Dermis blood vessel endothelial cell (primary cell): ENCODE measurements at regions not wholly inside any gene's neighbourhood (a gene's known extent, or its start where the extent isn't known, plus 50 kb on each side); places are given as distances from the start of the nearest gene placed in this dataset.

Experiments used
- DNase-seq: peaks from one replicate; pipeline ENCODE4 v3.0.0; 2010

DNA sequence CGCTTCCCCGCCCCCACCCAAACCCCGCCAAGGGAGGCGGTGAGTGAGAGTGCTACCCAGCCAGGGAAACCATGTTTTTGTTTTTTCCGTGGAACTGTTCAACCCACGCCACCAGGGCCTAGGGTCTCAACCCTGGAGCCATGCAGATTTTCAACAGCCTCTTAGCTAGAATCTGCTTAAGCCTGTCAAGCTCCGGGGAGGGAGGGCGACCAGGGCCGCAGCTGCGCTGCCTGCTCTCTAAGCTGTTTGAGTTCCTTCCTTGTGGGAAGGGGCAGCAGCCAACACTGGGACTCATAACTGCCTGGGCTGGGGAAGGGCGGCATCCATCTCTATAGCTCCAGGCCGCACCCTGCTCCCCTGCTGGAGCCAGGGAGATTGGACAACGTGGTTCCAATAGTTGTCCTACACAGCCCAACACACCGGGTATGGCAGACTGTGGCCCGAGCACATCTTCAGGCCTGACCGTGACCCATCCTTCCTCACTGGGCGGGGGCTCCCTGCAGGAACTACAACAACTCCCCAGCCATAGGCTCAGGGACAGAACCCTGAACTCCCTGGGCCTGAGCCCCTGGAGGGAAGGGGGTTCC lies 1065.7 kb upstream of the MANEA start:
- no peak for DNase-seq

DNA sequence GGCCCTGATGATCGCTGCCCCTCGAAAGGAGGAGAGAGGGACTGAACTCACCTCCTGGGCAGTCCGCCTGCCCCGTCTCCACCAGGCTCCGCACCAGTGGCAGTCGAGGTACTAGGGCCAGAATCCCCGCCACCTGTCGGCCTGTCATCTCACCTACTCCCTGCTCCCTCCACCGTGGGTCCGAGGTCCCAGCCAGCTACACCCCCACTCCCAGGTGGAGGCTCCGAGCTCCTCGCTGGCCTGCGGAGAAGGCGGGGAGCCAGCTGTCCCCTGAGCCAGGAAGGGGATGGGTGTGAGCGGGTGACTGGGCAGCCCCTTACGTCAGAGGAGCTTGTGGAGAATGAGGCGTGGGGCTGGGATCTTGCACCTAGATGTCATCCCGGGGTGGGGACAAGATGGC lies 1066.5 kb upstream of the MANEA start:
- DNase-seq: no peak

DNA sequence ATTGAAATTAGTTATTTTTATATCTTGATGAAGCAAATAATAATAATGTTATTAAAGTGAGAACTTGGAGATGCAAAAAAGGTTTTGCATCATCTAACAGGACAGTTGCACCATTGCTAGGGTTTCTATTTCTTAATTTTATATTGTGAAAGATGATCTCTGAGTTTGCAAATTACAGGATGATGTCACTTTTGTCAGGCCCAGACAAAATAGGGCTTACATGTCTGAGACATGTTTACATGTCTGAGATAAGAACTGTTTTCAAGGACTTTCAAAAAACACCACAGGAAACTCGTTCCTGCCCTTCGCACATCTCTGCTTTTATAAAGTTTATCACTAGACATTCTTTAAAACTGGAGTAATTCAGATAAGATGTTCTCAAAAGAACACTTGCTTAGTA lies 1075.8 kb upstream of the MANEA start:
- no peak for DNase-seq

DNA sequence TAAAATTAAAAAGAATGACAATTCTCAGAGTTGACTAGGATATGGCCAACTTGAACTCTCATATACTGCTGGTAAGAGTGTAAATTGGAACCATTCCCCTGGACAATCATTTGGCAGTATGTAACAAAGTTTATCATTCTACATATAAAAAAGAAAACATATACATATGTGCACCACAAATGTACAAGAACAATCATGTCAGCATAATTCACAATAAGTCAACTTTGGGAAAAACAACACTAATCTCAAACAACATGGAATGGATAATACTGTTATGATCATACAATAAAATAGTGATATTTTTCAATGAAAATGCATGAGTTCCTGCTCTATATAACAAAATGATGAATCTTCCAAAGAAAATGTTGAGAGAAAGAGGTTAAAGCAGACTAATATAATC lies 1078.7 kb upstream of the EPHA7 start:
- DNase-seq: no peak

DNA sequence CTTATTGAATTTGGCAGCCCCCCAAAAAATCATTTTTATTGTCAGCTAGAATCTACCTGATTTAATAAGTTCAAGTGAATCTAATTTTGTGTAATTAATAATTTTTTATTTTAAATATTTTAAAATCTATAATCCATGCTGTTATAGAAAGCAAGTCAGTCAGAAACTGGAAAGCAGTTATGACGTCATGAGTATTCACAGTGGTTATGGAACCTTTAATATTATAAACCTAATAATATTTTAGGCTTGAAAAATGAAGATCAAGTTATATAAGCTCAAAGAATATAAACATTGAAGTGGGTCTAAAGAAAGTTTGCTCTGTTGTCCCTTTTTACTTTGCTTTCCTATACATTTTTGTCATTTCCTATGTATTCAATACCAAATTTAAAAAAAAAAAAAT lies 1075.1 kb upstream of the EPHA7 start:
- no peak for DNase-seq

DNA sequence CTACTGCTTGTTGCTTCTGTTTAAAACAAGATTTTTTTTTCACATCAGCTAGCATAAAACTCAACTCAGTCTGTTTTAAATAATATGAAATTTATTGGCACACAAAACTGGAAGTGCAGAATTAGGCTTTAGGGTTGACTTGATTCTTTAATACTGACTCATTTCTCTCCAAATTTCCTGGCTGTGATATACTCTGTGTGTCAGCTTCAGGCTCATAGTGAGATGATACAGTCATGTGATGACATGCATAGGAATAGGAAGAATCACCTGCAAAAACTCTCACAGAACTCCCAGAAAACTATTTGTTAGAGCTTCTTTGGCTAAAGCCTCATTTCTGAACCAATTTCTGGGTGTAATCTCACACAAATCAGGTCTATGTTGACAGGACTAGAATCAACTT lies 1068.0 kb upstream of the EPHA7 start:
- no peak for DNase-seq

DNA sequence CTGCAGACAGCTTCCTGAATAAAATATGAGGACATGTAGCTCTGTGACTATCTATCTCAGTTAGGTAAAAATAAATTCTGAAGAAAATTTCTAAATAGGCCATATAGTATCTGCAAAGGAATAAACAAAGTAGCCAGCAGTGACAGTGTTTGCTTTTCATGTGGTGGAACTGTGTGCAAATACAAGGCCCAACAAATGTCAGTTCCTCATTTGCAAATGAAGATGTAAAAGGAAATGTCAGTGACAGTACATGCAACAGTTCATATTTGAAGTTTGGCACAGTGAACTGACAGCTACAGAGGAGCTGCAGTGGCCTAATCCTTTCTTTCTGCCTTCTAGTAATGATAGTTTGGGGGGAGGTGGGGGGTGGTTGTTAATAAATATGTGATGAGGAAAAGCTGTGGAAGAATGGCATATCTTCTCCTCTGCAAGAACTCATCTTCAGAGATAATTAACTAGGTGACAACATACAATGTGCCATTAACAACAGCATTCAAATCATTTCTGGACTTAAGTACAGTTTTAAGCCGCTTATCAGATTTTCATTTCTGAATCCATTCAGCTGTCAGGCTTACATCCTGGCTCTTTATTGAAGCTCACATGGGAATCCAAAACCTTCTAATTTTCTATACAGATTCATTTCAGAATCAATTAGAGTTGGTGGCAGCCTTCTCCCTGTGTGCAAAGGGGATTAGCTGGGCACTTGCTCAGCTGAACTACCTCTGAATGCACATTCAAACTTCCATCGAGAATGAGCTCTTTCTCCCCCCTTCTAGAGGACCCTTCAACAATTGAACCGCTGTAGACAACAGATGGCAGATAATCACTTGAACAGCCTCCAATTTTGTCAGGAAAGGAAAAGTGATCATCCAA lies 1059.0 kb upstream of the EPHA7 start:
- DNase-seq: no peak

DNA sequence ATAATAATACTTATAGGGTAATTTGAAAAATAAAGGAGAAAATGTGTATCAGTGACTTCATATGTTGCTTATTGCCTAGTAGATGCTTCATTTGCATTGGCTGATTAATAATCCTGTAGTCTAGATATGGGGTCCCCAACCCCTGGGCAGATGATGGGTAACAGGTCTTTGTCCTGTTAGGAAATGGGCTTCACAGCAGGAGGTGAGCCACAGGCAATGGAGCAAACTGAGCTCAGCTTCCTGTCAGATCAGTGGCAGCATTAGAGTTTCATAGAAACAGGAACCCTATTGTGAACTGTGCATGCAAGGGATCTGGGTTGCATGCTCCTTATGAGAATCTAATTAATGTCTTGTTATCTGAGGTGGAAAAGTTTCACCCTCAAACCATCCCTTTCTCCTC lies 1049.5 kb upstream of the EPHA7 start:
- no peak for DNase-seq

DNA sequence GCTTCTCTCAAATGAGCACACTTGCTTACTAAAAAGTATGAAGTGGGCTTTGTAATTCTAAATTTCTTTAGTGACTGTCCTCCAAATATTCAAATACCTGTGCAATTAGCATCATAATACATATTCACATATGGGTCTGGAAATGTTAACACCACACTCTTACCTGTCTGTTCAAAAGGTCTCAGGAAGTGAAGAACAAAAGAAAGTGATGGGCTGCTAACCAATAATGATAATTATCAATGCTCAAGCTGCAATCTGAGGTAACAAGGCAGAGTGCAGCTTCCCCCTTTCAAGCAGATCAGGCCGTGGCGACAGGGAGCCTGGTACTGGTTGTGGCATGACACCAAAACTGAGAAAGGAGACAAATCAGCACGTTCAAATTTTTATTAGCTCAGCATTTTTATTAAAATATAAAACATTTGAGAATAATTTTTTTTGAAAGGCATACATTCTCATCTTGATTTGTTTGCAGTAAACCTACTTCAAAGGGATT lies 1044.7 kb upstream of the EPHA7 start:
- no peak for DNase-seq

DNA sequence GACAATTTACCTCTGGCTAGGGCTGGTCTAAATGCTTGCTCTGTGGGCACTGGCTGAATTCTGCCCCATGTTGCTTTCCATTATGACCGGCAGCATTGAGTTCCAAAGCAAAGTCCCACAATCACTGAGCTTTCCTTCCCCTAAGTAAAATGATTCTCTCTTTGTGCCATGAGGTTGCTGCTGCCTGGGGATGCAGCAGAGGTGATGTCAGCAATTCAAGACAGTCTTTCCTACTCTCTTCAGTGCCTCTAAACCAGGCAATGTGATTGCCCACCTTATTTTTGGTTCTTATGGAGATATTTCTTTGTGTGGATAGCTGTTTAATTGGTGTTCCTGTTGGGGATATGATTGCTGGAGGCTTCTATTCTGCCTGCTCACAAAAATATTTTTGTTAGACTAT lies 1043.9 kb upstream of the EPHA7 start:
- DNase-seq: no peak

DNA sequence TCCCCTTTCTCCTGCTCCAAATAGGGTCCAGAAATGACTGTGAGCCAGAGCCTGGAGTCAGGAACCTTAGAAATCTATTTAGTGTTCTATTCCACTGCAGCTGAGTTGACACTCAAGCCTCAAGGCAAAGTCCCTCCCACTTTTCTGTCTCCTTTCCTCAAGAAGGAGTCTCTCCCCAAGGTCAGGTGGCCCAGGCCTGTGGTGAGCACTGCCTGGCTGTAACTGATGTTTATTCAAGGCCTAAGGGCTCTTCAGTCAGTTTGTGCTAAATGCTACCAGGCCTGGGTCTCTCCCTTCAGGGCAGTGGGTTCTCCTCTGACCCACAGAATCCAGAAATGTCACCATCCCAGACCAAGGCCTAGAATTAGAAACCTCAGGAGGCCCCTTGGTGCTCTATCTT lies 1042.9 kb upstream of the EPHA7 start:
- DNase-seq: no peak

DNA sequence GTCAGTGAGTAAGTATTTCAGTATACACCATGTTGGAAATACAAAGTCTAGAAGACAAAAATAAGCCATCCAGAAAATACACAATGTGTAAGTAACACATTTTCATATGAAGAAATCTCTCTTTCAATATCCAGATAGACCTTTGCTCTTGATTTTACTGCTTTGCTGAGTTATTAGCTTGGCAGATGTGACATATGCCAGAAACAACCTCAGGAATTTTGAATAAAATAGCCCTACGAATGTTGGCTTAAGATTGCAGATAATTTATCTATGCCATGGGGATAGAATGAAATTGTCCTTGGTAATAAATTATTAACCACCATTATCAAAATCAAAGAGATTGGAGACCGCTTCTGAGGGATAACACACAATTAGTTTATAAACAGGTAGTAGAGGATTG lies 1036.9 kb upstream of the EPHA7 start:
- no peak for DNase-seq

DNA sequence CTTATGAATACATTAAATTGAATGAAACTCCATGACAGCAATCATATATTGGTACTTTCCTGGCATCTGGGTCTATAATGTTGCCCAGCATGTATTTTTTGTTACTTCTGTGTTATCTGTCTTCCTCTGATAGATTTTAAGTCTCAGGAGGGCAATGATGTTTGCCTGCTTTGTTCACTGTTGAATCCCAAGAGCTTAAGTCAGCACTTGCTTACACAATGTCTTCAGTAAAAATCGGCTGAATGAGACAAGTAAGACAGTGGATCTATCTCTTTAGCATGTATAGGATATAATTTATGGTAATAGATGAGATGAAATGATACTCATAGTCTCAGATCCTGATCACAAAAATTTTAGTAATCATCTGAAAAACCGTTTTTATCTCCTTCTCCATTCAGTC lies 1034.9 kb upstream of the EPHA7 start:
- DNase-seq: no peak

DNA sequence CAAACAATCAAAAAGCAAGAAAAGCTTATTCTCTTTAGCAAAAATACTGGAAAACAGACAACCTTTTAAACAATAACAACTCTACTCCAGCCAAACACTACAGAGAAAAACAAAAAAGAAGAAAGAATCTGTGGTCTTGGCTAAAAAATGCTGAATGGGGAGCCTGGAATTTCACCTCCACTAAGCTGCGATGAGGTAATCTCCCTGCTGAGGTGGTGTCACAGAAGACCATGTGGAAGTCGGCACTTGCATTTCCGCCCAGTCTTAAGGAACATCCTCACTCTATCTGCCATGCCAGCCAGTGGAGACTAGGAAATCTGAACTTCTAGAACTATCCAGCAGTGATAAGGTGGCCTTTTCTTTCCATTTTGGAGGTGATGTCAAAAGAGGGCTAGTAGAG lies 1026.8 kb upstream of the EPHA7 start:
- no peak for DNase-seq

DNA sequence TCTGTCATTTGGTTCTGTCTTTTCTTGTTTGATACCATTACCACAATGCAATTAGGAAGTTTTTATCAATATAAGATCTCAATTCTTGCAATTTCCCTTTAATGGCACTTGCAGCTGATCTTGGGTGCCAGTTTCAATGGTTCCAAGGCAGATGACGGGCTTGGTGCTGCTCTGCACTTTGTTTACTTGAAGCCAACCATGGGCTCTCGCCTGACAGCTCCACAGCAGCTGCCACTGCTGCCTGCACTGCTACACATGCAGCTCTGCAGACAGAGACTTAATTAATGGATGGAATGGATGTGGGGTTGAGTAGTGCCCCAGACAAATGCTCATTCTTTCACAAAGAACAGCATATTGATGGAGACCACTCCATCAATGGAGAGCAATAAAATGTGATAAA lies 1024.3 kb upstream of the EPHA7 start:
- DNase-seq: no peak

DNA sequence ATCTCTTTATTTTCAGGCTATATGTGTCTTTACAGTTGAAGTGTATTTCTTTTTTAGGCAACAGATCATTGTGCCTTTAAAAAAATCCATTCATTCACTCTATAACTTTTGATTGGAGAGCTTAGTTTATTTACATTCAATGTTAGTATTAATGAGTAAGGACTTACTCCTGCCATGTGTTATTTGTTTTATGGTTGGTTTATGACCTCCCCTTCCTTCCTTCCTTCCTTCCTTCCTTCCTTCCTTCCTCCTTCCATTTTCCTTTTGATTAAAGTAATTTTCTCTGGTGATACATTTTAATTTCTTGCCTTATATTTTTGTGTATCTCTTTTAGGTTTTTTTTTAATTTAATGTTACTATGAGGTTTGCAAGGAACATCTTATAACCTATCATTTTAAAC lies 1005.3 kb upstream of the EPHA7 start:
- no peak for DNase-seq

DNA sequence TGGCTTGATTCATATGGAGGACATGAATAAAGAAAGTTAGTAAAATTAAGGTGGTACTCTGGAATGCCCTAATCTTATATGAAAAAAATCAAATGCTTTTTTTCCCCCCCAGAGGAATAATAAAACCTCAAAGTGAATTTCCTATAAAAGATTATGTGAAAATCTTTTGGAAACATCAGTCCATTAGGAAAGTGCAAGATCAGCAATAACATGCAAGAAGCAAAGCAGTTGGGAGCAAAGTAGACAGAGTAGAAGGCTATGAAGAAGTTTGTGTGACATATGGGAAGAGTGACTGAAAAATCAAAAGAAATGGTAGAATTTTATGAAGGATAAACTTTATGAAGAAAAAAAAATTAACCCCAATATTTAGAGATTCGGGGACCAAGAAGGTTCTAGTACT lies 998.0 kb upstream of the EPHA7 start:
- DNase-seq: no peak

DNA sequence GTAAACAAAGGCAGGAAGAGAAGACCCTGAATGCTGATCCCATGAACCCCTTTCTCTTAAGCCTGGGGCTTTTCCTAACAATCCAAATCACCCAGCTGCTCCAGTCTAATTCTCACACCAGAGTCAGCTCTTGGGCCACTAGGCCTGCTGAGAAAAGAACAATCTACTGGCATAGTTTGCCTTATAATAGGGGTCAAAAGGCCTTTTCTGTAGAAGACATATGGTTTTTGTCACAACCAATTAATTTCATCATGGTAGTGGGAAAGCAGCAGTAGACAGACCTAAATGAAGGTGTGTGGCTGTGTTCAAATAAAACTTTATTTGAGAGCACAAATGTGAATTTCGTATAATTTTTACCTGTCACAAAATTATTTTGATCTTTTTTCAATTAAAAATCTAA lies 994.7 kb upstream of the EPHA7 start:
- DNase-seq: no peak

DNA sequence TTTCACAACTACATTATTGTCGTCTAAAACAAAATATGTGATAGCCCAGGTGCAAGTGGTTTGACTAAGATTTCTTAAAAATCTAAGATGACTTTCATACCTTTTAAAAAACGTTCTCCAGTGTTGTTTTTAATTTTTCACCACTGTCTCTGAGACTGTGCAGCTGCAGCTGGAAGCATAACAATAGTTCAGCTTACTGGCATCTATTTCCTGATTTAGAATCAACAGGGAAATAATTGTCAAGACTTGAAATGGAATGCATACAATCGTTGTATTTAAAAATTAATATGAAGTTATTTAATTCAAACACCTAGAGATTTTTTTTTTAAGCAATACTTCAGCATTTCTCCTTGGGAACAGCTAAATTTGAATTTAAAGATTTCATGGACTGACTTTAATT lies 982.0 kb upstream of the EPHA7 start:
- DNase-seq: no peak

DNA sequence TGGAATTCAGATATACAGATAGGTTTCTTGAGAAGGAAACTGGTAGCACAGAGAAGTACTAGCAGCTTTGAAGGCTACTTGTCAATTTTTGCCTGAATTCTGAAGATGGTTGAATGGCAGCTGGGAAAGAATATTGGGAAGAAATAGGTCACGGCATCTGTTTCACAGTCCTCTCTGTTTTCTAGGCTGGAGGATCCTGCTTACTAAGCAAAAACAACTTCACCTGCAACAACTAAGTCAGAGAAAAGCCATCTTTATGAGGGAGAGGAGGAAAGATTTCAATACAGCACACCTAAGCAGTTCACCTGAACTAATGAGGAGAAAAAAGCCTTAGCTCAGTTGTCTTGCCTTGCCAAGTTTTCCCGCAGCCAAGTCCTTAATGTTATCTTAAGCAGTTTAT lies 975.5 kb upstream of the EPHA7 start:
- DNase-seq: no peak

DNA sequence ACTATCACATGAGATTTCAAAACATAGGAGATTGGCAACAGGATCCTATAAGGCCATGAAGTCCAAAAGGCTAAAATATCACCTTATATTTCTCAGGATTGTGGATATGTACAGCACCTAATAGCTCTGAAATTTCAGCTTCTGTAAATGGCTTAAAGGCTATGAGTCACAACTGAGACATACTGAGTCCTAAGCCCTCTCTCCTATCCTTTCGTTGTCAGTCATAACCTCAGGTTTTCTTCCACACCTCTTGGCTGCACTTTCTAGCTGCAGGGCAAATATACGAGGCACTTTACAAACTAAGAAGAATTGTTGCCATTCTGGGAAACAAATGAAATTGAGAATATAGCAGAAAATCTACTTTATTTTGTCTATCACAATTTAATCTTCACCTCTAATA lies 969.9 kb upstream of the EPHA7 start:
- no peak for DNase-seq

DNA sequence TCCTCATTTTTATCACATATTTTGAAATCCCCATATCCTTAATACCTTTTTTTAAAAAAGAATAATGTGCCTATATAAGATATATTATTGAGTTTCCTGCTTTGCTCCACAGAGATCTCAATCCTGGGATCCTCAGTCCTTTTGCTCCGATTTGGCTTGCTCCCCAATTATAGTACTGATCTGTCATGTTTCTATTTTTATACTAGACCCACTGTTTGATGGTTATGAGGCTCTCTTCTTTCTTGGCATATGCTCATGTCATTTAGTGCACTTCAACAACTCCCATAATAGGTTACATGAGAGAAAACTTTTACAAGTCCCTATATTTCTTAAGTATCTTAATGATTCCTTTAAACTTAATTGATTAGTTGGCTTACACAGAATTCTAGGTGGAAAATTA lies 958.5 kb upstream of the EPHA7 start:
- no peak for DNase-seq

DNA sequence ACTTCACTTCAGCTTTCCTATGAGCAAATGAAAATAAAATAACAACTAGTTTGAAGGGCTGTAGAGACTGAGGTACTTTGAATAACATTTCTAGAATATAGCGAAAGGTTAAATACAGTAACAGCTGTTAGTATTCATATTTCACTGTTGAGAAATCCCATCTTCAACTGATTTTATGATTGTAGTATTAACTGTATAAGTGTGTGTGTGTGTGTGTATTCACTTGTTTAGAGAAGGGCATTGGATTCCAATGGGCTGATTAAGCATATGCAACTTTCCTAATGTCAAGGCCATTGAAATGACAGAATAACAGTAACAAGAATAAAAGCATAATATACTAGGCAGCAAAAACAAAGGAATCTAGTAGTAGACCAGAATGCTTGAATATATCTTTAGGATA lies 957.5 kb upstream of the EPHA7 start:
- no peak for DNase-seq

DNA sequence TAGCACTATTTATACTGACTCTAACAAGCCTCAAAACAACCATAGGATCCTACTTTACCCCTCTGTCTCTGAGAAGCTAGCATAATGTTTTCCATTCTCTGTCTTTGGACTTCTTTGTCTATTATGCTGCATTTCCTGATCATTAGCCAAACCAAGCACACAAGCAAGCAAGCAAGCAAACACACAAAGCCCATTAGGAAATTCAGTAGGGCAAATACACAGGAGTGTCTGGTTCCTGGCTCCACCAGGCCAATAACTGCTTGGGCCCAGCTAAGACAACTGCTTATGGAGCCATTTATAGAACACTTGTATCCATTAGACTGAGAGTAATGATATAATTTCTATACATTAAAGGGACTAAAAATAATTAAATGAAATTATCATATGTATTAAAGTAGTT lies 952.9 kb upstream of the EPHA7 start:
- DNase-seq: no peak

DNA sequence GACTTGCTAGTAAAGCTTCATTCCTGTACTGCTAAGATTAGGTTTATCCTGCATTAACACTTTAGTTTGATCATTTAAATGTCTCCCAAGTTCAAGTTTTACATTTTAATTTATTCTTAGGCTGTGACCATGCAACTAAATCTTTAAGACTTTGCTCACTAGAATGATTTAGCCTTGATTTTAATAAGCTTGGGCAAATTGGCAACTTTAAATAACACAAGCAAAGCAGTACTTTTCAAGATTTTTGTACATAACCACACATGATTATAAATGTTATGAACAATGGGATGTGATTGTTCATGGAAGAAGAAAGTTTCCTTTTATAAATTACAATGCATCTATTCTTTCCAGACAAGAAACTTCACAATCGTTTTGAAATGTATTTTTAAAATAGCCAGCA lies 948.0 kb upstream of the EPHA7 start:
- DNase-seq: no peak
